ENCODE measurements at regions not wholly inside any gene's neighbourhood (a gene's known extent, or its start where the extent isn't known, plus 50 kb on each side); places are given as distances from the start of the nearest gene placed in this dataset.
"Not testable (repeated sequence)": the region's sequence is repeated elsewhere in the genome, so short reads cannot be mapped to it uniquely, and the experiment has no call there.

GRCh38 chr14:27253966-27254365 is 656.1 kb upstream of the NOVA1 start:
- DNase-seq (ENCODE audit: low read depth in 4 of 6, low spot score in 6 of 6), result peak in 1 of 6 donors; percentile 22
- no peaks in the 10 kb centered on the region for H3K9me3 ChIP-seq (ENCODE audit: control insufficient read depth, insufficient read depth, low read length)
- H3K4me3 ChIP-seq (ENCODE audit: low read depth, low read length), result no peak overlapping the region
- no peaks in the 10 kb centered on the region for H3K27me3 ChIP-seq (ENCODE audit: control insufficient read depth, insufficient read depth, low read length)
- H3K4me1 ChIP-seq (ENCODE audit: control insufficient read depth, insufficient read depth, low read length), result no peaks in the 10 kb centered on the region
- H3K27ac ChIP-seq (ENCODE audit: low read depth, low read length), result no peak overlapping the region
- H3K36me3 ChIP-seq (ENCODE audit: control insufficient read depth, insufficient read depth, low read length), result no peaks in the 10 kb centered on the region
- 50% methylated on average over 1 of the region's 4 CpGs for WGBS (ENCODE audit: insufficient coverage)

GRCh38 chr14:27256805-27257204 is 659.0 kb upstream of the NOVA1 start:
- WGBS (ENCODE audit: insufficient coverage), result no CpG with 5 or more reads among the region's 3 CpGs

DNA sequence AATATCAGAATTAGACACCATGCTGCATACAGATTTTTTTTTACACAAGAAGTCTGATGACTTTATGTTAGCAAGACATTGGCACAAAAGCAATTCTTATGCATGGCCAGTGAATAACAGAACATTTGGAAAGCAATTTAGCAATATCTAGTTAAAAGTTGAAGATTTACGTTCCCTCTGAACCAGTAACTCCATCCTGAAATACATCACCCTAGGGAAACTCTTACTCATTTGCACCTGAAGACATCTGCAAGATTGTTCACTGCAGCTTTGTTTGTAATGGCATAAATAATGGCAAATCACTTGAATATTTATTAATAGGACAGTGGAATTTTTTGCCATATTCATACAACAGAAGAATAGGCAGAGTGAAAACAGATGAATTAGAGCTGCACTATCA is 670.0 kb upstream of the NOVA1 start:
- Histone ChIP-seq H3K36me3 (ENCODE audit: control insufficient read depth, insufficient read depth, low read length) (no peaks in the 10 kb centered on the region), H3K27me3 (ENCODE audit: control insufficient read depth, insufficient read depth, low read length) (no peaks in the 10 kb centered on the region), H3K9me3 (ENCODE audit: control insufficient read depth, insufficient read depth, low read length) (no peaks in the 10 kb centered on the region), H3K4me1 (ENCODE audit: control insufficient read depth, insufficient read depth, low read length) (no peaks in the 10 kb centered on the region), H3K27ac (ENCODE audit: low read depth, low read length) (no peak overlapping the region), H3K4me3 (ENCODE audit: low read depth, low read length) (no peak overlapping the region)
- WGBS (ENCODE audit: insufficient coverage), result no CpG with 5 or more reads among the region's 1 CpG
- no peak for DNase-seq (ENCODE audit: low read depth in 4 of 6, low spot score in 6 of 6)

More at GRCh38 chr14:27256805-27257204, 659.0 kb upstream of the NOVA1 start:
- no peaks in the 10 kb centered on the region for H3K27me3 ChIP-seq (ENCODE audit: control insufficient read depth, insufficient read depth, low read length)
- no peak for DNase-seq (ENCODE audit: low read depth in 4 of 6, low spot score in 6 of 6)
- H3K4me3 ChIP-seq (ENCODE audit: low read depth, low read length), result no peak overlapping the region
- H3K27ac ChIP-seq (ENCODE audit: low read depth, low read length), result no peak overlapping the region
- no peaks in the 10 kb centered on the region for H3K9me3 ChIP-seq (ENCODE audit: control insufficient read depth, insufficient read depth, low read length)
- no peaks in the 10 kb centered on the region for H3K36me3 ChIP-seq (ENCODE audit: control insufficient read depth, insufficient read depth, low read length)
- no peaks in the 10 kb centered on the region for H3K4me1 ChIP-seq (ENCODE audit: control insufficient read depth, insufficient read depth, low read length)

DNA sequence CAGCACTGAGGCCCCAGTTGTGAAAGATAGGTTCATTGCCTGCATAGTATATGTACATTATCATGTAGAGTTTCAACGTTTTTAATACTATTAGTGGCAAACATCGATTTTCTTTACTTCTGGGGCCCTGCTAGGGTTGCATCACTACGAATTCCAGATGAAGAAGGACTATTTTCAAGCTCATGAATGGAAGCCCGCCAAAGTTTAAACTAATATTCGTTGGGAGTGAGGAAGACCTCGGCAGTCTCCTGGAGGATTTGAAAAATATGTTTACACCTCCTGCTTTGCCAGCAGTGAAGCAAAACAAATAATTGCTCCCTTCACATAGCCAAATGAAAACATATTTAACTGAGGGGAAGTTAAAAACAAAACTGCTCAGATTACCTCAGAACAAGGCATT is 672.9 kb upstream of the NOVA1 start:
- Histone ChIP-seq H3K36me3 (ENCODE audit: control insufficient read depth, insufficient read depth, low read length) (no peaks in the 10 kb centered on the region), H3K27ac (ENCODE audit: low read depth, low read length) (no peak overlapping the region), H3K4me3 (ENCODE audit: low read depth, low read length) (no peak overlapping the region), H3K9me3 (ENCODE audit: control insufficient read depth, insufficient read depth, low read length) (no peaks in the 10 kb centered on the region), H3K4me1 (ENCODE audit: control insufficient read depth, insufficient read depth, low read length) (no peaks in the 10 kb centered on the region), H3K27me3 (ENCODE audit: control insufficient read depth, insufficient read depth, low read length) (no peaks in the 10 kb centered on the region)
- no peak for DNase-seq (ENCODE audit: low read depth in 4 of 6, low spot score in 6 of 6)
- WGBS (ENCODE audit: insufficient coverage), result no CpG with 5 or more reads among the region's 6 CpGs

DNA sequence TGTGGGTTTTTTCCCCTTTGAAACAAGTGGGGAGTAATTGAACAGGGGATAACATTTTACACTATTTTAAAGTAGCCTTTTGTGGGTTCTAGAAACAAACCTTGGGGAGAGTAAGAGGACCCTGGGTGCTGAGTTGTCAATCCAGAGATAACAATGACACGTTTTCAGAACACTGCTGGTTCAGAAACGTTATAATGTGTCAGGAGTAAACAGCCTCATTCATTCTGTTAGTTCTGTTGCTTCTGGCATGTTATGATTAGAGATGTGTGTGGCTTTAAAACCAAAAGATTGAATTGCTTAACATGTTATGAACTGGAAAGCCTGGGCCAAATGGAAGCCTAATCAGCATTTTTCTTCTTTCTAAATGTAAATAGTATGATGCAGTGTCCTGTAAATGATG is 680.5 kb upstream of the NOVA1 start:
- 56% methylated on average over 2 of the region's 2 CpGs for WGBS (ENCODE audit: insufficient coverage)
- Histone ChIP-seq H3K4me3 (ENCODE audit: low read depth, low read length) (no peak overlapping the region), H3K4me1 (ENCODE audit: control insufficient read depth, insufficient read depth, low read length) (no peaks in the 10 kb centered on the region), H3K27ac (ENCODE audit: low read depth, low read length) (no peak overlapping the region), H3K27me3 (ENCODE audit: control insufficient read depth, insufficient read depth, low read length) (no peaks in the 10 kb centered on the region), H3K9me3 (ENCODE audit: control insufficient read depth, insufficient read depth, low read length) (no peaks in the 10 kb centered on the region), H3K36me3 (ENCODE audit: control insufficient read depth, insufficient read depth, low read length) (no peaks in the 10 kb centered on the region)
- peak in 2 of 6 donors; percentile 5 to 32 for DNase-seq (ENCODE audit: low read depth in 4 of 6, low spot score in 6 of 6)

DNA sequence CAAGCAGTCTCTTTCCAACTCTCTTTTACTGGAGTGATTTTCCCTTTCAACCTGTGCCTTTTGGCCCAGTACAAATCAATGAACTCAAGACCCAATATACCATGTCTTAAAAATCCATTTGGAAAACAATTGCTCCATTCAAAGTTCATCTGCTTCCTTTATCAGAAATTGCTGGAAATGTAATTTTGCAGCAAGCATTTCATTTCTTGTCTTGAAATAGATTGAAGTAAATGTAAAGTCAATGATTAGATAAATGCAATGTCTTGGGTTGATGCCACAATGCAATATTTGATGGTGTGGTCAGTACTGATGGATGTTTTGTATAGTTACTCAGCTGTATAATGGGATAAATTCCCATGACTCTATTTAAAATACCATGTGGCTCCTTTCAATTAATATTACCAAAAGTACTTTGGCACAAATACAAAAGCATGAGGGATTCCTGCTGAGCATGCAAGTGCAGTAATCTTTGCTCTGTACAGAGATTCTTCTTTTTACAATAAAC is 707.7 kb upstream of the NOVA1 start:
- Histone ChIP-seq H3K9me3 (ENCODE audit: control insufficient read depth, insufficient read depth, low read length) (no peaks in the 10 kb centered on the region), H3K27ac (ENCODE audit: low read depth, low read length) (no peak overlapping the region), H3K36me3 (ENCODE audit: control insufficient read depth, insufficient read depth, low read length) (no peaks in the 10 kb centered on the region), H3K4me1 (ENCODE audit: control insufficient read depth, insufficient read depth, low read length) (no peaks in the 10 kb centered on the region), H3K27me3 (ENCODE audit: control insufficient read depth, insufficient read depth, low read length) (no peaks in the 10 kb centered on the region), H3K4me3 (ENCODE audit: low read depth, low read length) (no peak overlapping the region)
- peak in 2 of 6 donors; percentile 1 to 32 for DNase-seq (ENCODE audit: low read depth in 4 of 6, low spot score in 6 of 6)

DNA sequence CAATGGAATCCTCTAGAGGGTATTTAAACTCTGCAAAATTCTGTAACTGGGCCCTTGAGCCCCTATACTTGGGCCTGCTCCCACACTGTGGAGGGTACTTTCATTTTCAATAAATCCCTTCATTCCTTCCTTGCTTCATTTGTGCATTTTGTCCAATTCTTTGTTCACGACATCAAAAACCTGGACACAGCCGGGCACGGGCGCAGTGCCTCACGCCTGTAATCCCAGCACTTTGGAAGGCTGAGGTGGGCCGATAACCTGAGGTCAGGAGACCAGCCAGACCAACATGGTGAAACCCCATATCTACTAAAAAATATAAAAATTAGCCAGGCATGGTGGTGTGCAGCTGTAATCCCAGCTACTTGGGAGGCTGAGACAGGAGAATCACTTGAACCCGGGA is 714.9 kb upstream of the NOVA1 start:
- 100% methylated on average over 5 of the region's 7 CpGs for WGBS (ENCODE audit: insufficient coverage)
- not testable (repeated sequence) for H3K9me3 ChIP-seq (ENCODE audit: control insufficient read depth, insufficient read depth, low read length); H3K4me1 ChIP-seq (ENCODE audit: control insufficient read depth, insufficient read depth, low read length); H3K27me3 ChIP-seq (ENCODE audit: control insufficient read depth, insufficient read depth, low read length); H3K27ac ChIP-seq (ENCODE audit: low read depth, low read length); DNase-seq (ENCODE audit: low read depth in 4 of 6, low spot score in 6 of 6); H3K36me3 ChIP-seq (ENCODE audit: control insufficient read depth, insufficient read depth, low read length); H3K4me3 ChIP-seq (ENCODE audit: low read depth, low read length)

- no peak overlapping the region for H3K4me3 ChIP-seq (ENCODE audit: low read depth, low read length)
- H3K27me3 ChIP-seq (ENCODE audit: control insufficient read depth, insufficient read depth, low read length), result no peaks in the 10 kb centered on the region
- no peak for DNase-seq (ENCODE audit: low read depth in 4 of 6, low spot score in 6 of 6)
- no peaks in the 10 kb centered on the region for H3K9me3 ChIP-seq (ENCODE audit: control insufficient read depth, insufficient read depth, low read length)
- no peak overlapping the region for H3K27ac ChIP-seq (ENCODE audit: low read depth, low read length)
- no peaks in the 10 kb centered on the region for H3K4me1 ChIP-seq (ENCODE audit: control insufficient read depth, insufficient read depth, low read length)
- H3K36me3 ChIP-seq (ENCODE audit: control insufficient read depth, insufficient read depth, low read length), result no peaks in the 10 kb centered on the region
Observed at GRCh38 chr14:27314231-27314630, 716.4 kb upstream of the NOVA1 start.

DNA sequence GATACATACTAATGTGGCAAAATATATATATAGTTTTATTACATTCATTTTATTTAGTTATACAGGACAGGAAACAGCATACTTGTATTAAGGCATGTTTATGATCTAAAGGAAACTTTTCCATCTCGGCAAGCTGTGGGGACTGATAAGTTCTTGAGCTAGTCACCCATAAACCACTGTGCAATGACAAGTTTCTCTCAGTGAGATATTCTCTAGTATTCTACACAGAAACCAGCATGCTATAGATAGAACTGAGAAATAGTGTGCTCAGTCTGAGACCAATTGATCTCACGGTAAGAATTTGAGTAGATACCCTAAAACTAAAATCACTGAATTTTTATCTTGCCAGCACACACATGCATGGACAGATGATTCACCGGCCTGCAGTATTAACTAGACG is 717.6 kb upstream of the NOVA1 start:
- Histone ChIP-seq H3K9me3 (ENCODE audit: control insufficient read depth, insufficient read depth, low read length) (no peaks in the 10 kb centered on the region), H3K36me3 (ENCODE audit: control insufficient read depth, insufficient read depth, low read length) (no peaks in the 10 kb centered on the region), H3K27me3 (ENCODE audit: control insufficient read depth, insufficient read depth, low read length) (no peaks in the 10 kb centered on the region), H3K4me1 (ENCODE audit: control insufficient read depth, insufficient read depth, low read length) (no peaks in the 10 kb centered on the region), H3K27ac (ENCODE audit: low read depth, low read length) (no peak overlapping the region), H3K4me3 (ENCODE audit: low read depth, low read length) (no peak overlapping the region)
- WGBS (ENCODE audit: insufficient coverage), result no CpG with 5 or more reads among the region's 4 CpGs
- DNase-seq (ENCODE audit: low read depth in 4 of 6, low spot score in 6 of 6), result no peak

- no peak for DNase-seq (ENCODE audit: low read depth in 4 of 6, low spot score in 6 of 6)
- H3K36me3 ChIP-seq (ENCODE audit: control insufficient read depth, insufficient read depth, low read length), result no peaks in the 10 kb centered on the region
- H3K27me3 ChIP-seq (ENCODE audit: control insufficient read depth, insufficient read depth, low read length), result no peaks in the 10 kb centered on the region
- H3K4me1 ChIP-seq (ENCODE audit: control insufficient read depth, insufficient read depth, low read length), result no peaks in the 10 kb centered on the region
- no peaks in the 10 kb centered on the region for H3K9me3 ChIP-seq (ENCODE audit: control insufficient read depth, insufficient read depth, low read length)
- H3K27ac ChIP-seq (ENCODE audit: low read depth, low read length), result no peak overlapping the region
- no peak overlapping the region for H3K4me3 ChIP-seq (ENCODE audit: low read depth, low read length)
Observed at GRCh38 chr14:27315947-27316346, 718.1 kb upstream of the NOVA1 start.

Data from spinal cord (tissue), 9 donors.